NCI-H82 treated with DMSO at 0.1 percent for 48 hours (cell line): ENCODE measurements at regions not wholly inside any gene's neighbourhood (a gene's known extent, or its start where the extent isn't known, plus 50 kb on each side); places are given as distances from the start of the nearest gene placed in this dataset.

Experiments
- DNase-seq: peaks from one replicate; lab custom pipeline; 2025; ENCODE audit not compliant: unreplicated experiment; lab: John Stamatoyannopoulos, UW

DNA sequence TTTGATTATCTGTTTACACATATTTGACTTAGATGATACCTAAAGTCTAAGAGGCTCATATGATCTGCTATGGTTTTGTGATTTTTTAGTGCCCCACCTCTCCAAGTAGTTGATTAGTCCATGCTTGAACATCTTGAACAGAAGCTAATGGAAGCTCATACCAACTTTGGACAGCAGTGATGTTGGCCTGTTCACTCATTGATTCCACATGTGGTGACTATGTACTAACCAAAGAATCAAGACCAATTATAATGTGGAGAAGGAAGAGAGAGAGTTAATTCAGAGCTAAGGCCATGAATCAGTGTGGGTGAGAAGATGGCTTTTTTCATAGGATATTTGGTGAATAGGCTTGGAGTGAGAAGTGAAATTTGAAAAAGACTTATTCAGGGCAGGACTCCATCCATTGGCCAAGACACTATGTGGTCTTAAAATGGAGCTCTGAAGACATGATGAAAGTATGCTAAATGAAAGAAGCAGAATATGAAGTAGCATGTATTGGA lies 178.3 kb upstream of the TWIST2 start:
- no peak for DNase-seq

DNA sequence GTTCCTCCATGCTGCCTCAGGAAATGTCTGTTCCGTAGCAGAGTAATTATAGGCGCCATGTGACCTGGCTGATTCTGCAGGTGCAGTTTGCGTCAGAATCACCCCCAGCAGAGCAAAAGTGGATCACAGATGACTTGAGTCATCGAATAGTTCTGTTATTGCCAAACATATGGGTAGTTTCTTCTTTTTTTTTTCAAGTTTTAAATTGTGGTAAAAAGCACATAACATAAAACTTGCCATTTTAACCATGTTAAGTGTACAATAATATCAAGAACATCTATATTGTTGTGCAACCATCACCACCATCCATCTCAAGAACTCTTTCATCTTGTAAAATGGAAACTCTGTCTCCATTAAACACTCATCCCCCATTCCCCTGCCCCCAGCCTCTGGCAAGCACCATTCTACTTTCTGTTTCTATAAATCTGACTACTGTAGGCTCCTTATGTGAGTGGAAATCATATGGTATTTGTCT lies 177.7 kb upstream of the TWIST2 start:
- DNase-seq = no peak

DNA sequence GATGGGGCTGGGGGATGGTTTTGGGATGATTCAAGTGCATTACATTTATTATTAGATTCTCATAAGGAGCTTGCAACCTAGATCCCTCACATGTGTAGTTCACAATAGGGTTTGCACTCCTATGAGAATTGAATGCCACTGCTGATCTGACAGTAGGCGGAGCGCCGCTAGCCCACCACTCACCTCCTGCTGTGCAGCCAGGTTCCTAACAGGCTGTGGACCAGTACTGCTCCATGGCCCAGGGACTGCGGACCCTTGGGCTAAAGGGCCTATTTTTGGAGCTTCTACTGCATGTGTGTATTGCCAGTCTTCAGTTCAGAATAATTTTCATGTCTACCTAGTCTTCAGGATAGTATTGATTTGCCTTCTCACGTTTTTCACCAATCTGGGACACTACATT lies 165.3 kb upstream of the TWIST2 start:
- no peak for DNase-seq

DNA sequence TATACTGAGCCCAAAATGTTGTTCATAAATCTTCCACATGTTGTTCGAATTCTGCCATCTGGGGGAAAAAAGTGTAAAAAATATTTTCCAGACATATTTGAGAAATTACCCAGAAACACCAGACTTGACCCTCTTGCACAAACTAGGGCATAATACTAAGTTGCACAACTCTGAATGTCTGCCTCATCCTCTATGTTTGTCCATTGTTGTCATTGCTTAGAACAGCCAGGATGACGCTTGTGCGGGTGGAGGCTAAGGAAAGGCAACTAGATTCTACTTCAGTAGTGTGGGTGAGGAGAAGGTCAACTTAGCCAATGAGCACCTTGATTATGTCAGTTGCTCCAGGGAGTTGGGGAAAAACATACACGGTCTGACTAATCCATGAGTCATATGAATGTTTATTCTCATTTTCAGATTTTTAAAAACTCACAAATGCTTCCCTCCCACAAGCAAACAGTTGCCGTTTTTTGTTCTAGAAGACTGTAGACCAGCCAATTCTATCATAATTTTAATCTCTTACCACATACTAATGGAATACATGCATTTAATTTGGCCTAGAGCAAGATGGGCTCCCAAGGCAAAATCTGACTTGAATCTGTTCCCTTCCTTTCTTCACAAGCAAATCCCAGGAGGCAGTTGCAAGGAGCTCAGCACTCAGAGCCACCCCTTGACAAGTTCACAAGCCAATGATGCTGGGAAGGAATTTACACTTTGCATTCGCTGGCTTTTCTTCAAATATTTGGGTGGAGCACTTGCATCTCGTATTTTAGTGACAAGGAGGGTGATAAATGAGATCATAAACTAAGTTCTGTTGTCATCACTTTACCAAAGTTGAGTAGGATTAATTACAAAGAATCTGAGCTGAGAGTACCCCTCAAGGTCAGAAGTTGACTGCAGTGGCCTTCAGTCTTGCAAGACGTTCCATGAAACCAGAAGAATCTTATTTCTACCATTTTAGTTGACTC lies 163.2 kb upstream of the TWIST2 start:
- DNase-seq = no peak

DNA sequence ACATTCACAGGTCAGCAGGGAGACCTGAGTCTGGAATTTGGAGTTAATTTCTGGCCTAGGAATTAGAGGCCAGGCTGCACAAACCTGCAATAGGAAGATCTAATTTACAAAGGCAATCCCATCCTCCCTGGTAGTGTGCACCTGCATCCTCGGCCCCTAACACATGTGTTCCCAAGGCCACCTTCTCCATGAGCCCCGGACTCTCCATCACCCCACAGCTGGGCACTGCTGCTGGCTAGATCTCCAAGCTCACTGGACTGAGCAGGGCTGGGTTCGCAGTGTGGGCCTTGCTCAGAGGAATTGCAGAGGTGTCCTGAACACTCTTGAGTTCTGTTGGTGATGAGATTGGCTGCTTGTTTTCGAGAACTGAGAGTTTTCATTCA lies 162.6 kb upstream of the TWIST2 start:
- no peak for DNase-seq

DNA sequence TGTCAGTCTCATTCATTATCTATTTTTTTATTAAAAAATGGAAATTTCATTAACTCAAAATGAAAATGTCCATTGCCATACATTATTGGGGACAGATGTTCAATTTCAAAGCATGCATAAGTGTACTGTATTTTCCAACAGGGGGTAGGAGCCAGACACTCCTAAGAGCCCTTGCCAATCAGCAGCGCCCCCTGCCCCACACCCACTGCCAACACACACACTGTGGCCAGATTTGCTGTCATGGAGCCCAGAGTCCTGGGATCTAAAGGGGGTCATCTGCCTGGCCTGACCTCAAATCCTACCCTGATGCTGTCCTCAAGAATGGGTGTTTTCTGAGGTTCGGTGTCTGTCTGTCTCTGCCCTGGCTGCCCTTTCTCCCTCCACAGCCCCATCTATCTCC lies 162.2 kb upstream of the TWIST2 start:
- no peak for DNase-seq

DNA sequence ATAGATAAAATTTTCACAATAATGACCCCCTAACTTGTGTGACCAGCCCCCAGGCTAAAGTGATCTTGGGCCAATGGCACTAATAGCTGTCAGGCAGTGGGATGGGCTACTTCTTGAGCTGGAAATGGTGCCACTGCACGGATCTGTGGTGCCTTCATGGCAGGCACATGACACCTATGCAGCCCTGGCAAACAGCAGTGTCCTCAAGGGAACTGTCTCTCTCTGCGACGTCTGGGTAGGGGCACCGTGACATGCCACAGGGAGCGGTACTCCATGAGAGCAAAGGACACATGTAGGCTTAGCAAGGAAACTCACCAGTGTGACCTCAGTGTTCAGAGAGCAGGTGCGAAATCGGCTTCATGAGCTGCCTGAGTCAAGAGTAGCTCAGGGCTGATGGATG lies 161.7 kb upstream of the TWIST2 start:
- DNase-seq = no peak

DNA sequence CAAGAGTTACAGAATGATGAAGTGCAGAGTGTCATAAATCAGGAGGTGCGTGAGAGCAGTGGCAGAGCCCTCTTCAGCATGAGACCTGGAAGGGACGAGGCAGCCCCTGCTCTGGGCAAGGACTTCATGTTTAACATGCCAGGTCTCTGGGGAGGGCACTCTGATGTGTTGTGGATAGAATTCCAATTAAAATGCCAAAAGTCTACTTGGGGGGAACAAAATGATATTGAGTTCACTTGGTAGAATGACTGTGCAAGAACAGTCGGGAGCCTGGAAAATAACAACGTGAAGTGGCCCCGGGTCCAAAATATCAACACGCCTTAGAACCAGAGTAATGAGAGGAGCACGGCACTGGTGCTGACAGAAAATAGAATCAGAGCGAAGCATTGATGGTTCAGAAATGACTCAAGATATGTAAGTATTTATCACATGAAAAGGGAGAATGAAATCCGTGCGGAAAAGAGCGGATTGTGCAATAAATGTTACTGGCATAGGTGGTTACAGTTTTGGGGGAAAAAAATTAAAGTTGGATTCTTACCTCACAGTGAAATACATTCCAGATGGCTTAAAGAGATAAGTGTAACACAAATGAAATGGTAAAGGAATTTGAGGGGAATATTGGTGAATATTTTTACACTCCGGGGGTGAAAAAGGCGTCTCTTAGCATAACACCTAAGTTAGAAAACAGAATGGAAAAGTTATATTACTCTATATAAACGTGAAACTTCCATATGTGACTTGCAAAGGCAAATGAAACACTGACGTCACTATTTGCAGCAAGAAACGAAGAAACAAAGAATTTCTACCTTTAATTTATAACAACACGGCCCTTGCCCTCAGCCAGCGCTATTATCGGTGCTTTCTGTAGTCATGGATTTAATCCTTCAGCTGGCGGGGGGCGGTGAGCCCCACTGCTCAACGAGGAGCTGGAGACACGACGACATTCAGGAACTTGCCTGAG lies 159.4 kb upstream of the TWIST2 start:
- no peak for DNase-seq

DNA sequence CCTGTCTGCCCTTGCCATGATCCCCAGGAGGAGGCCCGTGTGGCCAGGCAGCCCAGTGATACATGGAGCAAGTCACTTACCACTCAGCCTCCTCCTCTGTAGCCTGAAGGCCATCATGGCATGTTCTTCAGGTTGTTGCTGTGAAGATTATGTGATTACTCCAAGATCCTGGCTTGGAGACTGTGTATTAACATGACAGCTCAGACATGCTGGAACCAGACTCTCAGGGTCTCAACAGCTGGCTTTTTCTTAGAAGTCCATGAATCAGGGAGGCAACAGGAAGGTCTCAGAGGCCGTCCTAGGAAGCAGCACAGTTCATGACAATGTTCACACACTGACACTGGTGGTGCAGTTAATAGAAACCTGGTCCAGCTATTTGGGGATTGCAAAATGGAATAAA lies 158.6 kb upstream of the TWIST2 start:
- no peak for DNase-seq

DNA sequence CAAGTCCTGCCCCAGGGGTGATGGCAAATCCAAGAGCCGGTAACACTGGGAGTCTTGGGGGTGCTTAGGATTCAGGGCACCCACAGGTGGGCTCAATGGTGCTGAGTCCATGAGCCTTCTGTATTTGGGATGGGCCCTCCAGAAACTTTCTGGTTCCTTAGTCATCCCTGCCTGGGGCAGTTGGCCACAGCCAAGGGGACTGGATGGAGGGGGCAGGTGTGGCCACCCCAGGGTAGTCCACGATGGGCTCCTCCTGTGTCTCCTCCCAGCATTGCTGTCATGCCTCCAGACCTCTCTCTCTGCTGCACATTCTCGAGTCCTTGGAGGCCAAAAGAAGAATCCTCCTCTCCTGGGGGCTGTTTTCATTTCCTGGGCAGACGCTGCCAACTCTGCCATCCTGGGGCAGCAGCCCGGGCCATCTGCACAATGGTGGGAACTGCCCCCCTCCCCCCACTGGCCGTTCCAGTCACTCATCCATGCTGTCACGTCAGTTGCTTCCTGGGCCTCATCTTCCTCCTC lies 158.0 kb upstream of the TWIST2 start:
- DNase-seq = no peak

DNA sequence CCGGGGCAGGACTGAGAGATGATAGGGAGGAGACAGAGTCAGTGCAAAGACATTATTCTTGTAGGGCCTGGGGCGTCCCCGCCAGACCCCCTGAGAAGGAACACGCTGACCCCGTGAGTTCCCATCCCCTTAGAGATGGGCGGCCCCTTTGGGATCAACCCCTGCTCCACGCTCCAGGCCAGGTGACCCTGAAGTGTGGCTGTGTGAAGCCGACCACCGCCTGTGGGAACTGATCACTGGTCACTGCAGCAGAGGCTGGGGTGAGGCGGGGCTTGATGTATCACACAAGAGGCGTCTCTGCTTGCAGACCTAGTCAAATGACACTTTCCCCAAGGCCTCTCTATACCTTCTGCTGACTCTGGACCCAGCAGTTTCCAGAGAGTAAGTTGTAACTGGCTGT lies 157.4 kb upstream of the TWIST2 start:
- DNase-seq = no peak

DNA sequence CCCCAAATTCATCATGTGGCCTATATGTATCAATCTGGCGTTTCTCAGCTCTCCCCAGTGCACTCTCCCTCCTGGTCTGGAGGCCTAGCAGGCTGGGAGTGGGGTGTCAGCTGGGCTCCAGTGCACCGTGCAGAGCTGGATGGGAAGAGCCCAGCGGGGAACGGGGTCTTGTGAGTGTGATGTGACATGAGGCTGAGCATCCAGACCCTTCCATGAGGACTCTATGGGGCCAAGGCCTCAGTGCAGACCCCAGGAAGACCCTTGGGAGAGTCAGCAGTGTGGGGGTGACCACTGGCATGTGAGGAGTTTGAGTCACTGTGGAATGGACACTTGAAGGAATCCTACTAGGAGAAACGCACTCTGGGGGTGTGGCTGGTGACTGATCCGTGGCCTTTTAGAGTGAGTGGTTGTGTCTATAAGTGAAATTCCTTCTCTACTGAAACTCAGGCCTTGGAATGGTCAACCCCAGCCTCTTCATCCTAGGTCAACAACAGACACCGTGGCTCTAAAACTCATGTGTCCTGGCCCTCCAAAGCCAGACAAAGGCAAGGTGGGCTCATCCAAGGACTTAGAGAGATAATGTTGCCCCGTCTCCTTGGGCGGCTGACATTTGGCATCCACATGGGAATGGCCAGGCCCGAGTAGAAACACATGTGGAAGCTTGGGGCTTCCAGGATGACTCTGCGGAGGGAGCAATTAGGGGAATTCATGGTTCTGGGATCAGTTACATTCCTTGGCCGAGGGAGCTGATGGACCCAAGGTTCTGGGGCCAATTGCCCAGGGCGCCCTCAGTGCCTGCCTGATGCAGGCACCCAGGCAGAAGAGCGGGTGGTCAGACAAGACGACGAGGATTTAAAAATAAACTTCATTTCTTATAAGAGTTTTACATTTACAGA lies 156.0 kb upstream of the TWIST2 start:
- no peak for DNase-seq

DNA sequence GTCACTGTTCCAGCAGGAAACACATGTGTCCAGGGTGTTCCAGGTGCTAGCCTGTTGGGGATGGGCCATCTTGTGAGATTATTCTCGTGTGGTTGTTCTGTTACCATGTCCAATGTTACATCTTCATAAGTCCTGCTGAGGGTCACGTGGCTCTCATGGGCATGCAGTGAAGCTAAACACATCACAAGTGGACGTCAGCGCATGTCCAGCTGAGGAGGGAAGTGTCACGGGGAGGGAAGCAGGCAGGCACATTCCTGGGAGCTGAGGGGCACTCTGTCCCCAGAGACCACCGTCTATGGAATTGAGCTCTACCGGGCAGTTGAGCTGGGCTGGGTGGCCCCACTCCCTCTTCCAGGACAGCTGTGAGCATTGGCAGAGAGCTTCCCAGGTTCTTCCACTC lies 155.3 kb upstream of the TWIST2 start:
- no peak for DNase-seq

DNA sequence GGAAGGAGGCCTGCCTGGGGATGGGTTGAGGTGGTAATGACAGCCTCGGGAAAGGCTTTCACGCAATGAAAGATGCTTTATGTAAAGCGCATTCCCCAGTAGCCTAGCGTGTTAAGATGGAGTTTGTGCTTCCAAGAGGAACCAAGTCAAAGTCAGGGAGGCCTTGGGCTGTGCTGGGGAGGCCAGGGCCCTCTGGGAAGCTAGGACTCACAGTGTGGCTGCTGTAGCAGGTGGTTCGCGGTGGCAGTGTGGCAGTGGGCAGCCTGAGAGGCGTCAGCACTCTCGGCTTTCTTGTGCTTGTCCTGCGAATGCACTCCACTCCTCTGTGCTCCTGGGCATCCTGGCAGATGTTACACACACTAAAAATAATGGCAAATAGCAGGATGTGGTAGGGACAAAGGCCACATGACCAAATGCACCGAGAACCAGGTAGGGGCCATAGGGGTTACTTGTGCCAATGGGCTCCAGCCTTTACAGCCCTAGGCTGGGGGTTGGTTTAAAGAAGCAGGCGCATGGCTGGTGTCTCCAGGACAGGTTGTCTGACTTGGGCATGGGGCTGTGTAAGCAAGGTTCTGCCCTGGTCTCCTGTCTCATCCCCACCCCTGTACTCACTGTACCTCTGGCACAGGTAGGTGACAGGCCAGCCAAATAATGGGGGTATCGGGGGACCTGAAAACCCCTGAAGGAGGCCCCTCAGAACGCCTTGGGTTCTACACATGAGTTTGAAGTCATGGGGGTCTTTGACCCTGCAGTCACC lies 154.4 kb upstream of the TWIST2 start:
- no peak for DNase-seq

DNA sequence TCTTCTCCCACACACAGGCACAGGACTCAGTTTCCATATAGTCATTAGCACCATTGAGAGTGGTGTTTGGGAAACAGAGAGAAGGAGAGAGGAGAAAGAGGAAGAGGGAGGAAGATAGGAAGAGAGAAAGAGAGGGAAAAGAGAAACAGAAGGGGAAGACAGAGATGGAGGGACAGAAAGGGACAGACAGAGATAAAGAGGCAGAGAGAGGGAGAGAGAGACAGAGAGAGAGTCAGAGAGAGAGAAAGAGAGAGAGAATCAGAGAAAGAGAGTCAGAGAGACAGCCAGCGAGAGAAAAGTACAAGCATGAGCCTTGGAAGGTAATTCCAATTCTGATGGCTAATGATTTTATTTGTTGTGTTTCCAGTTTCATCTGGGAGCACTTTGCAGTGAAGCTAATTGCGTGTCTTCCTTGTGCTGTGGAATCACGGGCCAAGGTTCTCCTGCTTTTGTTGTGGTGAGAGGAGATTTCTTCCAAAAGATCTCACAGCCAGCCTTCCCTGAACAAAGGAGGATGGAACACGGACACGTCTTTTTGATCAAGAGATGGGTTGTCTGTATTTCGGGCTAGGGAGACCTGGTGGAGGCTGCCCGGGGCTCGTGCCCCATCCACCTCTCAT lies 153.6 kb upstream of the TWIST2 start:
- no peak for DNase-seq

DNA sequence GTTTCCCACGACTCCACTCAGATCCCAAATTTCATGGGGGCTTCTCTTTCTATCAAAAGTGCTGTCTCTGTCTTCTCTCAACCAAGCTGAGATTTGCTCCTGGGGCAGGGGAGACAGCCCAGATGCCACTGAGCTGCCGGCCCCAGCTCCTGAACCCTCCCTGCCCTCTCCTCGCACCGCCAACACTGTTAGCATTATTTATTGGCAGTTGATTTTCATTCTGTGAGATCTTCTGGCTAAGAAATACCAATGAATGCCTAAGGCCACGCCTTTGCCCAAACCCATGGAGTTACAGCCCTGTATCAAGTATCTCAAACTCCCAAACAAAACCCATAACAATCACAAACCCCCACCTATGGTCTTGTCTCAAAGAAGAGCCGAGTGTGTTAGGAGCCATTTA lies 153.0 kb upstream of the TWIST2 start:
- no peak for DNase-seq

DNA sequence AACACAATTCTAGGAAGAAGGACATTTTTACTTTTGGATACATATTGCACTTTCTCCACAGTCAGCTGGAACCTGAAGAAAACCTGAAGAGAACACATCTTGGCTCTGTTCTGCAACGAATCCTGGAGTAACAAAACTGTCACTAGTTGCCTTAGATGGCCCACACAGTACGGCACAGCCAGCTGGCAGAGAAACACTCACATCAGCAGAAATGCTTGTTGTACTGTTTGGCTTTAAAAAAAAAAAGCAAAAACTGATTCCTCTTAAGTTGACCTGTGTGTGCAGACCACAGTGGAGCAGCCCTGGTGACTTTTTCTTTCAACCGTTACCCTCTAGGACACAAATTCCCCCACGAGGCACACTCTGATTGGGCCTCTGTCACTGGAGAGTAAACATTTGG lies 152.3 kb upstream of the TWIST2 start:
- no peak for DNase-seq

DNA sequence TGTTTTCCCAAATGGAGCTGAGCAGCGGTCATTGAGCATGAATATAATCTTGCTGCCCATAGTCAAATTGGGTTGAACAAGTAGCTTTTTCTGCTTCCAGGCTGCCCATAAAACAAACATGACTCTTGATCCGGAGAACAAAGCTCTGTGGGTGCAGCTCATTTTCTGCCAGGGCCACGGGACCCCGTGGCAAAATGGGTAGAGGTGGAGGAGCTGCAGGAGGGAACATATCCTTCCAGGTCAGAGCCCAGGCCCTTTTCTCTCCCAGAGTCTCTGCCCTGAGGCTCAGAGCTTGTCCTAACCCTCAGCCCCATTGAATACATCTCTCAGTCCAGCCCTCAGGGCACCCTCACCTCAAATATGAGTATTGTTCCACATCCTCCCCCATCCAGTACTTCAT lies 151.6 kb upstream of the TWIST2 start:
- no peak for DNase-seq

DNA sequence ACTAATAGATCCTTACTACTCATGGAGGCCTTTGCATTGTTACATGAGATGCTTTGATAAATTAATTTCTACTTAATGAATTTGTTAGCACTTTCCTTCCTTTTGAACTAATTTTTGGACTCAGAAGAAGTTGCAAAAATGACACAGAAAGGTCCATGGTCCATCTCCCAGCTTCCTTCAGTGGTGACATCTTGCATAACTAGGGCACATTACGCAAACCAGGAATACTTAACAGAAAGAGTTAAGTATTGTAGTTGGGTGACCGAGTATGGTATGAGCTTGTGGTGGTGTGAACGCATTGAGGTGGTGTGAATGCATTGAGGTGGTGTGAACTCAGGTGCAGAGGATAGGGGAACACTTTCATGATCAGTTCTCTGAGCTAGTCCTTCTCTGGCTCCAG lies 151.1 kb upstream of the TWIST2 start:
- no peak for DNase-seq
